Tibial artery (tissue), 4 donors: ENCODE measurements at regions not wholly inside any gene's neighbourhood (a gene's known extent, or its start where the extent isn't known, plus 50 kb on each side); places are given as distances from the start of the nearest gene placed in this dataset.

Experiments
- DNase-seq, 2 donors: peaks; one replicate each; pipeline ENCODE4 v3.0.0-alpha.2; 2019
- H3K27ac ChIP-seq, 2 donors: fragments of 200-600 bp; sonication (generic) in 1 of 2; 1 replicate in 1 of 2; 2 replicates in 1 of 2; pipeline ENCODE4 v1.5.1; 2018 to 2019; ENCODE audit warnings: mild to moderate bottlenecking in 1 of 2
- H3K27me3 ChIP-seq, 2 donors: fragments of 200-600 bp; sonication (generic) in 1 of 2; one replicate each; pipeline versions ENCODE4 v1.5.1 to v1.6.0; 2016 to 2019
- H3K36me3 ChIP-seq, 3 donors: fragments of 200-600 bp; sonication (generic) in 2 of 3; one replicate each; pipeline ENCODE4 v1.5.1; 2016 to 2019; ENCODE audit warnings: mild to moderate bottlenecking in 2 of 3
- H3K4me1 ChIP-seq, 4 donors: fragments of 200-600 bp; sonication (generic) in 2 of 4; 1 replicate in 3 of 4; 2 replicates in 1 of 4; pipeline ENCODE4 v1.5.1; 2016 to 2019
- H3K4me3 ChIP-seq, 2 donors: fragments of 200-600 bp; sonication (generic) in 1 of 2; 1 replicate in 1 of 2; 2 replicates in 1 of 2; pipeline ENCODE4 v1.5.1; 2018 to 2019; ENCODE audit warnings: mild to moderate bottlenecking in 2 of 2
- H3K9me3 ChIP-seq, 3 donors: fragments of 200-600 bp; sonication (generic) in 1 of 3; one replicate each; pipeline ENCODE4 v1.5.1; 2016 to 2019
- intact Hi-C: fragments of 100-400 bp; cut with DNase I; formaldehyde crosslinking; loops from one replicate; pipeline ENCODE4 v1.15.0; 2023; ENCODE audit warnings: low total_unique reads
- TF ChIP-seq, protein P1 (sequence below), 2 experiments: fragments of 200-600 bp in 1 of 2; fragments of 450-650 bp in 1 of 2; IDR thresholded peaks; one replicate each; pipeline ENCODE4 v1.5.1; 2017 to 2019; ENCODE audit warnings: antibody characterized with exemption in 2 of 2, mild to moderate bottlenecking in 1 of 2, moderate library complexity in 1 of 2

DNA sequence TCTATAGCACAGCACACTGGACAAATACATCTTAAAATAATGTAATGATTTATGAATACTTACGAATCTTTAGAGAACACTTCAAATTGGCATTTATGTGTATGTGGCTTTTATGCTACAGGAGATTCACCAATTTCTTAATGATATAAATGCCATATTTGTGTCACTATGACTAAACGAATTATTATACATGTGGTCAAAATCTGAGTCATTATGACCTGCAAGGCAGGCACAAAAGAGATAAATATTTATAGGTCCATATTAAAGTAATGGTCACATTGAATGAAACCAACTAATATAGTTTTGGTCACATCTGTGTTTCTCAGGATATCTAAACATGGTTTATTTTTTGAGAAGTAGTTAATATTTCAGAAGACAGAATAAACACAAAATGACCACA is 232.3 kb upstream of the SEMA6D start:
- H3K4me1 ChIP-seq = no peaks in the 10 kb centered on the region
- no peaks in the 10 kb centered on the region for H3K36me3 ChIP-seq
- no peak for DNase-seq
- no peaks in the 10 kb centered on the region for H3K27me3 ChIP-seq
- intact Hi-C loops = no loop called here
- H3K9me3 ChIP-seq = no peaks in the 10 kb centered on the region
- no peak overlapping the region for H3K4me3 ChIP-seq
- no peak overlapping the region for H3K27ac ChIP-seq
- TF ChIP-seq, protein P1, sequence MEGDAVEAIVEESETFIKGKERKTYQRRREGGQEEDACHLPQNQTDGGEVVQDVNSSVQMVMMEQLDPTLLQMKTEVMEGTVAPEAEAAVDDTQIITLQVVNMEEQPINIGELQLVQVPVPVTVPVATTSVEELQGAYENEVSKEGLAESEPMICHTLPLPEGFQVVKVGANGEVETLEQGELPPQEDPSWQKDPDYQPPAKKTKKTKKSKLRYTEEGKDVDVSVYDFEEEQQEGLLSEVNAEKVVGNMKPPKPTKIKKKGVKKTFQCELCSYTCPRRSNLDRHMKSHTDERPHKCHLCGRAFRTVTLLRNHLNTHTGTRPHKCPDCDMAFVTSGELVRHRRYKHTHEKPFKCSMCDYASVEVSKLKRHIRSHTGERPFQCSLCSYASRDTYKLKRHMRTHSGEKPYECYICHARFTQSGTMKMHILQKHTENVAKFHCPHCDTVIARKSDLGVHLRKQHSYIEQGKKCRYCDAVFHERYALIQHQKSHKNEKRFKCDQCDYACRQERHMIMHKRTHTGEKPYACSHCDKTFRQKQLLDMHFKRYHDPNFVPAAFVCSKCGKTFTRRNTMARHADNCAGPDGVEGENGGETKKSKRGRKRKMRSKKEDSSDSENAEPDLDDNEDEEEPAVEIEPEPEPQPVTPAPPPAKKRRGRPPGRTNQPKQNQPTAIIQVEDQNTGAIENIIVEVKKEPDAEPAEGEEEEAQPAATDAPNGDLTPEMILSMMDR (IDR thresholded peaks at IDR 0.05) = no peak

- H3K27me3 ChIP-seq = no peaks in the 10 kb centered on the region
- no peak overlapping the region for H3K4me3 ChIP-seq
- H3K27ac ChIP-seq = no peak overlapping the region
- no peaks in the 10 kb centered on the region for H3K4me1 ChIP-seq
- no peak for DNase-seq
- TF ChIP-seq, protein P1 (IDR thresholded peaks at IDR 0.05) = no peak
- H3K9me3 ChIP-seq = no peaks in the 10 kb centered on the region
- intact Hi-C loops = no loop called here
- H3K36me3 ChIP-seq = no peaks in the 10 kb centered on the region
Observed at GRCh38 chr15:47485419-47485818, 231.9 kb upstream of the SEMA6D start.

GRCh38 chr15:47486040-47486439 is 231.3 kb upstream of the SEMA6D start:
- intact Hi-C loops = no loop called here
- Histone ChIP-seq H3K27ac (no peak overlapping the region), H3K4me1 (no peaks in the 10 kb centered on the region), H3K4me3 (no peak overlapping the region), H3K27me3 (no peaks in the 10 kb centered on the region), H3K36me3 (no peaks in the 10 kb centered on the region), H3K9me3 (no peaks in the 10 kb centered on the region)
- DNase-seq = no peak
- TF ChIP-seq, protein P1 (IDR thresholded peaks at IDR 0.05) = no peak

GRCh38 chr15:47492195-47492594 is 225.1 kb upstream of the SEMA6D start:
- no peaks in the 10 kb centered on the region for H3K36me3 ChIP-seq
- H3K9me3 ChIP-seq = no peaks in the 10 kb centered on the region
- no peak overlapping the region for H3K4me3 ChIP-seq
- no peak for DNase-seq
- no peaks in the 10 kb centered on the region for H3K4me1 ChIP-seq
- H3K27ac ChIP-seq = no peak overlapping the region
- TF ChIP-seq, protein P1 (IDR thresholded peaks at IDR 0.05) = no peak
- no peaks in the 10 kb centered on the region for H3K27me3 ChIP-seq
- intact Hi-C loops = no loop called here

DNA sequence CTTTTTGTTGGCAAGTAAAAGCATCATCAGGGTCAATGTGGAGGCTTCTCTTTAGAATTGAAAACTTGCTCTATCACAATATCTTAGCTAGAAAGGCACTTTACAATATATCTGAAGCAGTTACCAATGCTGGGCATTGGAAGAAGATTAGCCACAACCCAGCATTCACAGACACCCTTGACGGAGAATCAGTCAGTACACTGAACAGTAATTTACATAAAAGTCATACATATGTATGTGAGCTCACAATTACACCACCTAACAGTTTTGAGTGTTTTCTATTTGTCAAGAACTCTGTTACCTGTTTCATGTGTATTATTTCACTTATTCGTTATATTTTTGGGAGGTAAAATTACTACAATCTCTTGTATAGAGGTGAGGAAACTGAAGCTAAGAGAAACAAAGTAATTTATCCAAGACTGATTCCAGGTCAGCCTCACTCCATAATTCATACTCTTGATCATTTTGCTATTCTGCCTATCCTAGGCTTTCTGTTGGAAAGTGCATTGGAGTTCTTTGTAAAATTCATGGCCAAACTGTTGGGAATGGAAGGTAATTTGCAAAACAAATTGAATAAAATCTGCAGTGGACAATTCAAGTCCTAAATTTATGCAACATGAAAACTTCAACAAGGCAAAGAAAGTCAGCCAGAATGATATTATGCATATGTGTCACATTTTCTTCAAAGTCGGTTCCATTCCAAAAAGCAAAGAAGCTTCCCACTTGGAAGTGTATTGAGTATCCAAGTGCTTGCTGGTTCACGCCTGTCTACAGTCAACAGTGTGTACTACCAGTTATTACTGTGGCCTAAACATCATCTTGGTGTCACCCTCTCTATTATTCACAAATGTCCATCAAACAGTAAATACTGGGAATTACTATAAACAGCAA is 223.7 kb upstream of the SEMA6D start:
- DNase-seq = no peak
- no peaks in the 10 kb centered on the region for H3K27me3 ChIP-seq
- no peak overlapping the region for H3K27ac ChIP-seq
- TF ChIP-seq, protein P1 (IDR thresholded peaks at IDR 0.05) = no peak
- no peaks in the 10 kb centered on the region for H3K9me3 ChIP-seq
- intact Hi-C loops = no loop called here
- H3K36me3 ChIP-seq = no peaks in the 10 kb centered on the region
- H3K4me3 ChIP-seq = no peak overlapping the region
- no peaks in the 10 kb centered on the region for H3K4me1 ChIP-seq
